Suppressor macrophage (primary cell): ENCODE measurements at regions not wholly inside any gene's neighbourhood (a gene's known extent, or its start where the extent isn't known, plus 50 kb on each side); places are given as distances from the start of the nearest gene placed in this dataset.

Source experiments
- DNase-seq, 4 experiments: peaks; one replicate each; pipeline ENCODE4 v3.0.0-alpha.2; 2020 to 2022

- no peak for DNase-seq
Observed at GRCh38 chrX:45372151-45372550, 171.5 kb upstream of the DIPK2B start.

DNA sequence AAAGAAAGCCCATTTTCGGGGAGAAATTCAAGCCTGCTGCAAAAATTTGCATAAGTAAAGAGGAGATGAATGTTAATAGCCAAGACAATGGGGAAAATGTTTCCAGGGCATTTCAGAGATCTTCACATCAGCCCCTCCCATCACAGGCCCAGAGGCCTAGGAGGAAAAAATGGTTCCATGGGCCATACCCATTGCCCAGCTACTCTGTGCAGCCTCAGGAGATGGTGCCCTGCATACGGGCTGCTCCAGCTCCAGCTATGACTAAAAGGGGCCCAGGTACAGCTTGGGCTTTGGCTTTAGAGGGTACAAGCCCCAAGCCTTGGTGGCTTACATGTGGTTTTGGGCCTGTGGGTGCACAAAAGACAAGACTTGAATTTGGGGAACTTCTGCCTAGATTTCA is 168.0 kb upstream of the DIPK2B start:
- no peak for DNase-seq

DNA sequence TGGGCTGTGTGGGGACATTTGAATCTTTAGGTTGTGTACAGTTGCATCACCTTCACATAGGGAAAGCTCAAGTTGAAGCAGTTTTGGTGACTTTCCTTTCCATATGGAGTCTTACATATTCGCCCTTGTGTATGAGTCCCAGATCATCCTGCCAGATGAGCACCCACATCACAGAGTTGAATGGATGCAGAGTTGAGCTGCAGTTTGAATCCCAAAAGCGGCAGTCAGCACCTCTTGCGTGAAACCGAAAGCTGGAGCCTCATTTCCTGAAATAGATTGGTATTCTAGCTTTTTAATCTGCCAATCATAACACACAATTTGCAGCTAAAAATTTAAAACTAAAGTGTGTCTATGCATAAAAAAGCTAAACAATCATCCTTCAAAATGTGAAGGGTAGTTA is 162.9 kb upstream of the DIPK2B start:
- DNase-seq: no peak

GRCh38 chrX:45360571-45360970 is 159.9 kb upstream of the DIPK2B start:
- no peak for DNase-seq

DNA sequence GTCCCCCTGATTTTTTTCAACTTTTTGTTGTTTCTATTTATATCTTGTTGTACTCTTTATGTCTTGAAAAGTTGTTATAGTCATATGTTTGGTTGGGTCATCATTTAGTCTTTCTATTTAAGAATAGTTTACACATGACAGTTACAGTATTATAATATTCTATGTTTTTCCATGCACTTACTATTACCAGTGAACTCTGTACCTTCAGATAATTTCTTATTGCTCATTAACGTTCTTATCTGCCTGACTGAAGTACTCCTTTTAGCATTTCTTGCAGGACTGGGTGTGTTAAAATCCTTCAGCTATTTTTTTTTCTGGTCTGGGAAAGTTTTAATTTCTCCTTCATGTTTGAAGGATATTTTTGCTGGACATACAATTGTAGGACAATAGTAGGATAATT is 157.7 kb upstream of the DIPK2B start:
- DNase-seq: no peak

DNA sequence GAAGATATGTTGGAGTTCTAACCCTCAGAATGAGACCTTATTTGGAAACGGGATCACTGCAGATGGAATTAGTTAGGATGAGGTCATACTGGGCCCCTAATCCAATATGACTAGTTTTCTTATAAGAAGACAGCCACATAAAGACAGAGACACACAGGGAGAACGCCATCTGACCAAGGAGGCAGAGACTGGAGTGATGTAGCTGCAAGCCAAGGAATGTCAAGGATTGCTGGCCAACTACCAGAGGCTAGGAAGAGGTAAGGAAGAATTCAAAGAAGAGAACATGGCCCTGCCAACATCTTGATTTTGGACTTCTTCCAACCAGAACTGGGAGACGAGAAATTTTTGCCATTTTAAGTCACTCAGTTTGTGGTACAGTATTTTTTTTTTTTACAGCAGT is 152.8 kb upstream of the DIPK2B start:
- no peak for DNase-seq

GRCh38 chrX:45352611-45353010 is 151.9 kb upstream of the DIPK2B start:
- no peak for DNase-seq

DNA sequence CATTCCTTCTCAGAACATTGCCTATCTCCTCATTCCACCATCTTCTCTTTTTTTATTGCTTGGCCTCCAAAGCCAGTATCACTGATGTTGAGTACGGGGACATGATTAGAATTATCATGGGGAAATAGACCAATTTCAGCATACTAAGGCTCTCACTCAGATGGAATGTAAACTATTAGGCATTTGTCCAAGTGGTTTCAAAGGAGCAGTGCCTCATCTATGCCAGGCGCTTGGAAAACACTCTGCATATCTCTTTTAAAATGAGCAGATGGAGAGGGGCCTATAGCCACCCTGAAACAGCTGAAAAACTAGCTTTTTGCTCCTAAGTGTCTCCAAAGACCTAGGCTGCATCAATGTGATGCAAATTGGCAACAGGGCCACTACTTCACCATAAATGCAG is 150.8 kb upstream of the DIPK2B start:
- DNase-seq: no peak

GRCh38 chrX:45348296-45348695 is 147.6 kb upstream of the DIPK2B start:
- DNase-seq: no peak

DNA sequence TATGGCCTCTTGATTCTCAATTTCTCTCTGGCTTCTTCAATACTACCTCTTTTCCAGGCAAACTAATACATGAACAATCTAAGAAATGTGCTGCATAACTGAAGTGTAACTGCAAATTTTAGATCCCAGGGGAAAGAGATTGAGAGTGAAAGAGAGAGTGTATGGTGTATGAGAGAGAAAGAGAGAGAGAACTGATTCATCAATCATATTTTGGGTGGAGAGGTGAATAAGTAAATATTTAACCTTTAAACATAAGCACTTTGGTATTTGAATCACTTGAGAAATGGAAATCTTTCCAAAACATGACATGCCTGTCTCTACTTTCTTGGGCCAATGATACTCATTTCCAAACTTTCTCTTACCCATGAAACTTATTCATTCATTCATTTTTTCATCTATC is 147.2 kb upstream of the DIPK2B start:
- DNase-seq: no peak

DNA sequence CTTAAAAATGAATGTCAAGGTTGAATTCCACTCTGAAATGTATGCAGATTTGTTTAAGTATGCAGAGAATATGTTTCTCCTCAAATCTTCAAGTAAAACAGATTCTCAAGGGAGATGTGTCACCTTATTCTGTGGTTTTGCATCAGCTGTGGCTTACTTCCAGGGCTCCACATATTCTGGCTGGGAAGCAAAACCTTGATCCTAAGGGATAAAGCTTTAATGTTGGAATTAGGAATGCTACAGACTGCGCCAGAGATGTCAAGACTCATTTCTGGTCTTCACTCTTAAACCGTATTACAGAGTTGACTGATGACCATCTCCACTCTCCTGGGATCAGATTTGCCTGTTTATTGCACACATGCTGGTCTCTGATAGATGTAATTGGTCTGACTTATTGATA is 143.9 kb upstream of the DIPK2B start:
- DNase-seq: no peak

DNA sequence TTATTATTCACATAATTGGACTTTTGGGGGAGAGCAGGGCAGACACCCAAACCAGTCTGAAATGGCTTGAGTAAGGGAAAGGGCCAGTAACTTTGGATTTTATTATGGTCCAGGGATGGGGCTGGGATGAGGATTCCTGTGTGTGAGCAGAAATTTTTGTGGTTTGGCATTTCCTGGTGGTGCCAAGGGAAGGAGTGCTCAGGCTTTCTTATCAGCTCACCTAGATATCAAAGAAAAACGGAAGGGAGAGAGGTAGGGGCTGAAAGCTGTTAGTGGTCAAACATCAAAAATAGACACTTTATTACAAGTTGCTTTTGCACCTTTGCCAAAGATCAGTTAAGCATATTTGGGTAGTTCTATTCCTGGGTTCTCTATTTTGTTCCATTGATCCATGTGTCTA is 128.5 kb upstream of the DIPK2B start:
- no peak for DNase-seq

DNA sequence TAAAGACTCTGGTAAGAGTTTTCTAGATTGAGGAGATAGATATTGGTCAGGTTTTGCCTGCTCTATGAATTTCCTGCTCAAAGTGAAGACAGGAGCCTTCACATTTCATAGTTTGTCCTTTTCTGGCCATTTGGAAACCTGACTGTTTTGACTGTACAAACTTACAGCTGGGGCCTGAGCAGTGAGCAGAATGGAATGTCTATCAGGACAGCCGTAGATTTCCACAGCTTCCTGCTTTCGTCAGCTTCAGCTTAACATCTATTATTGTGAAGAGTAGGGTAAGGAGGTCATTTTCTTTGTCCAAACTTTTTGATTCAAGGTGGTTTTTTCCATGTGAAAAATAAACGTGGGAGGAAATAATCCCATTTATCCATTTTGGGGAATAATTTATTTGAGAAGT is 124.3 kb upstream of the DIPK2B start:
- DNase-seq: no peak

DNA sequence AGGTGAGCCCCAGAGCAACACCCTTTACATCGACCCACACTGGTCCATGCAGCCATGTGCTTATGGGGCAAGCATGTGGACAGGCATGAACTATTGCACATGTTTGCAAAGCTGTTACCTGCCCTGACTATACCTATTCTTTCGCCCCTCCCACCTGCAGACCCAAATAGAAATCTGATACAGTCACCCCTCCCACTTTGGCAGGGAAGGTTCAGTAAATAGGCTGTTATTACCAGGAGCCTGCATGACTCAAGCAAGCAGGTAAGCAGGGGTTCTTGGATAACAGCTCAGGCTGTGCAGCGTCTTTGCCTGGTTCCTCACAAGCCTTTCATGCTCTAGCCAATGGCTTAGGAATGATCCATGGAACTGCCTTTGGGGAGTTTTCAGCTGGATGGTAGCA is 122.7 kb upstream of the DIPK2B start:
- no peak for DNase-seq

DNA sequence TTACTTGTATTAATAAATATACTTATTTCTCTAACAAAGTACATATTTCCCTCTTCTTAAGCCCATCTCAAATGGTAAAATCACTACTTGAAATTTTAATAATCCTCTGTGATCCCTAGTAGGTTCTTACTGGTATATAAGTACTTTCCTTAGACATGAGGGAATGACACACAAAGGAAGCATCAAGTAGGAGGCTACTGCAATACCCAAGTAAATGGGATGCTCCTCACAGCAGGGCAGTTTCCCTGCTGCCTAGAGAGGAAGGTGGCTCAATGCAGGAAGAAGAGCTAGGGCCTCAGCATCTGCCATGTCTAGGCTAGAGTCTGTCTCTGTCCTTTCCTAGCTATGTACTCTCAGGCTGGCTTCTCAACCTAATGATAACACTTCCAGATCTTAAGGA is 122.1 kb upstream of the DIPK2B start:
- peak in 1 of 4 experiments; percentile 4 for DNase-seq

- peak; percentile 25 to 56 (median 48) for DNase-seq
Observed at GRCh38 chrX:45322382-45322781, 121.7 kb upstream of the DIPK2B start.

- peak in 1 of 4 experiments; percentile 0 for DNase-seq
Observed at GRCh38 chrX:45320191-45320590, 119.5 kb upstream of the DIPK2B start.

DNA sequence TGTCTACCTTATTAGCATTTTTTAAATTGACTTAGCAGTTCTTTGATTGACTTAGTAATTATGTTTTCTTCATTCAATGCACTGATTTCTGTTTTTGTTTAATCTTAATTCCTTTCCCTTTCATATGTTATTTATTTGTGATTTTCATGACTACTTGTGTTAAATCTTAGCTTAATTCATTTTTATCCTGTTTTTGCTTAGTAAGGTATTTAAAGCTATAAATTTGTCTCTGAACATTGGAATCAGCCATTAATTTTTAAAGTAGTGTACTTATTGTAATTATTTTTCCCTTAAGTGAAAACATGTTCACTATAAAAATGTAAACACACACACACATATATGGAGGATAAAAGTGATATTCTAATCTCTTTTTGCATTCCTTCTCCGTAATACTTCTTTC is 109.1 kb upstream of the DIPK2B start:
- DNase-seq: no peak

DNA sequence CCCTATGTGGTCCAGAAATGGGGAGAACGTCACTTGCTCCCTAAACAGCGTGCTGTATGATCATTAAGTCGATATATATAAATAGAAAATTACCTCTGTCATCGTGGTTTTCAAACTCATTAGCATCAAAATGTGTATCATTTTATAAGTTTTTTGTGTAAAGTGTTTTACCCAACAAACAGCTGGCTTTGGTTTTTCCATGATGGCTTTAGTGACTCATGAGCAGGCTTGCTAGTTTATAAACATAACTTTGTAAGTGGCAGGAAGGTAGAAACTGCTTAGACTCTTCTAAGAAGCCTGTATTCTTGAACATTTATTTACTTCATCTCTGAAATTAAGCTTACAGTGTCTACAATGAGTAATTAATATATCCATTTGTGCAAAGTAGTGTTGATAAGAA is 108.4 kb upstream of the DIPK2B start:
- DNase-seq: no peak

DNA sequence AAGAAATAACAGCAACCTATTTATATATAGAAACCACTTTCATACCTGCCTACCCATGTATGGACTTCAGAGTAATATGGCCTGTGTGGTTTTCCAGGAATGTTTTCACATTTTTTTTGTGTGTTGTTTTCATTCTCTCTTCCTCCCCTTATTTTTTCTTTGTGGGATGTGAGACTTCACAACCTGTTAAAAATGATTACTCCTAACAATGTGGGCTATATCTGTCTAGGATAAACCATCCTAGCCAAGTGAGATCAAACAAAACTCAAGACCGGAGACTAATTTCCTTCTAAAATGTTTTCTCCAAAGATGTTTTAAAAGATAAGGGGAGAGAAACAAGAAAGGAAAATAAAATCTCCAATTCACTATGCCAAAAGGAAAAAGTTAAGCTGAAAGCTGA is 106.1 kb upstream of the DIPK2B start:
- no peak for DNase-seq

DNA sequence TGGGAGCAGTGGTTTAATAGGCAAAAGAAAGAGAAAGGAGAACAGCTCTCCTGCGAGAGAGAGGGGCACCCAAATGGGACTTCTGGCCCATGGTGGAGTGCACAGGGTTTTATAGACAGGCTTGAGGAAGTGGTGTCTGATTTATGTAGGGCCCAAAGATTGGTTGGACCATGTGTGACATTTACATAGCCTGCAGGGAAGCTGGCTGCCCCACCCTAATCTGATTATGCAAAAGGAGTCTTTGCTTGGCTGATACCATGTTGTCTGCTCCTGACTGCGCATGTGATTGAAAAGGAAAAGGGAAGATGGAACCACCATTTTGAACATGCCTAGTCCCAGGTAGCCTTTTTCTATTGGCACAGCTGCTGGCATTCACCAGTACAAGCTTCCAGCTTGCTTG is 100.0 kb upstream of the DIPK2B start:
- no peak for DNase-seq

DNA sequence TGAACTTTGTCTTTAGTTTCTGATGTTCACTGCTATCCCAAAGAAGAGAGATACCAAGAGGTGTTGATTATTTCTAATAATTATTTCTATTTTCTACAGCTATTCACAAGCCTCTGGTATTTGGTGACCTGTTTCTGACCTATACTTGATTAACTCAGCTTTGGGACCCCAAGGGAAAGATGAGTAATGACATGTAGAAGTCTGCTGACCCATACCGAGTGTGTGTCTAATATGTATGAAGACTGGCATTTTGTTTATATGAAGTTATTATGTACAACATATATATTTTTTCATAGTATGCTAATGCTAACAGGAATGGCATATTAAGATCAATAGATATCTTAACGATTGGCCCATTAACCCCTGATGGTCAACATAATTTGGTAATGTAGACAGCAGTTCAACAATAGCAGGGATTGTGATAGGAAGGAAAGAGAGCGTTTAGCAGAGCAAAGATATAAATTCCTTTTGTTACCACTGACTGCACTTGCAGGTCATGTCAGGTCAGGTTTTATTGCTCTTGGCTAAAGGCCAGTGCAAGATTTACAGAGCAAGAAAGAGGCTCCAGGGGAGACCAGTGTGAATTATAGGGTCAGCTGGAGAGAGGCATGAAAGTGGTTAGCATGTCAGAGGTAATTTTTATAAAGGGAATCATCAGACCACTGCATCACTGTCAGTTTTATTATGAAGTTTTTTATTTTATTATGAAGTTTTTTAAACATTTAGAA is 94.7 kb upstream of the DIPK2B start:
- no peak for DNase-seq

DNA sequence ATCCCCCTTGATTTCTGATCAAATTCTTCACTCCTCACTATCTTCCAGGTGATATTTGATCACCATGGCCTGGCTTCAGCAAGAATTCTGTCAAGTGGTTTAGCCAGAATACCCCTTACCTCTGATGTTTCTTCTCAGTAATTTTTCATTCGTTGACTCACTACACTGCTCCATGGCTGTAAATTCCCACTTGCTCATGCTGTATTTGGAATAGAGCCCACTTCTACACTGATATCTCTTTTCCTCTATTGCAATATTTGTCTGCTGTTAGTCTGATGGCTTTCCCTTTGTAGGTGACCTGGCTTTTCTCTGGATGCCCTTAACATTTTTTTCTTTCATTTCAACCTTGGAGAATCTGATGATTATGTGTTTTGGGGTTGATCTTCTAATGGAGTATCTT is 73.9 kb upstream of the DIPK2B start:
- no peak for DNase-seq

GRCh38 chrX:45267007-45267406 is 66.3 kb upstream of the DIPK2B start:
- DNase-seq: no peak

DNA sequence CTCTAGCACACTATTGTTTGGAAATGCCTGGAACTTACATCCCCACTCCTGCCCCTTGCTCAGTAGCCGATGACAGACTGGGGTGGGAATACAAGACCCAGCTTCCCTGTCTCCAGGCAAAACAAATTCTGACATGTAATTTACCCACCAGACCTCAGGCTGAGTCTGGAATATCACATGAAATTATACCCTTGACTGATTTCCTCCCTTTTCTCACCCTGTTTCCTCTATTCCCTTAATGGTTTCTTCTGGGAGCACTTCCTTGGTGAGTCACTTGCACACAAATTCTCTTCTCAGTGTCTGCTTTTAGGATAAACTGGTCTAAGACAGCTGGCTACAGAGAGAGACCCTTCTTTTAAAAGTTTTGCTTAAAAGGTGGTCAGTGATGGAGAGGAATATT is 65.8 kb upstream of the DIPK2B start:
- DNase-seq: no peak
